ENCODE measurements at regions not wholly inside any gene's neighbourhood (a gene's known extent, or its start where the extent isn't known, plus 50 kb on each side); places are given as distances from the start of the nearest gene placed in this dataset.

GRCh38 chr13:73822668-73823592, 311.3 kb downstream of the KLF12 start (continued):
- TF ChIP-seq POLR2A (IDR thresholded peaks at IDR 0.05; ENCODE audit: low read depth, low read length) = no peak

- Histone ChIP-seq H2BK20ac (ENCODE audit: low read depth, low read length) (no peak overlapping the region), H4K8ac (ENCODE audit: low read depth in 2 of 2, low read length in 2 of 2) (no peak overlapping the region), H3K36me3 (ENCODE audit: control insufficient read depth, insufficient read depth, low read length) (peaks cover 1% of the 10 kb centered on the region; the same call in 1 of the 2 replicates), H2BK5ac (ENCODE audit: low read depth, low read length, poor library complexity, severe bottlenecking) (no peak overlapping the region), H3K9me1 (ENCODE audit: insufficient read depth, low read length) (no peaks in the 10 kb centered on the region; the same call in 1 of the 2 replicates), H2AK9ac (replicated peaks; ENCODE audit: low read depth, low read length, poor library complexity) (no peak overlapping the region), H3K4me1 (ENCODE audit: control insufficient read depth, insufficient read depth, low read length) (no peaks in the 10 kb centered on the region), H3K9me3 (ENCODE audit: control insufficient read depth, insufficient read depth, low read length) (no peaks in the 10 kb centered on the region), H4K91ac (ENCODE audit: insufficient read depth, low read depth, low read length) (no peak overlapping the region), H3K9ac (ENCODE audit: low read depth, low read length) (no peak overlapping the region), H3K4me3 (ENCODE audit: insufficient read depth, low read depth, low read length) (no peak overlapping the region), H3K18ac (ENCODE audit: low read depth, low read length) (no peak overlapping the region), H3K56ac (ENCODE audit: extremely low read depth, insufficient read depth, low read length) (no peak overlapping the region), H2AFZ (replicated peaks; ENCODE audit: low read length, poor library complexity) (no peak overlapping the region), H3K79me1 (ENCODE audit: low read depth in 1 of 2, low read length in 2 of 2) (peaks cover 12 to 14% of the 10 kb centered on the region in 2 experiments; a peak in 3 of 4 replicates), H4K20me1 (ENCODE audit: insufficient read depth, low read length) (no peaks in the 10 kb centered on the region), H2AK5ac (ENCODE audit: low read depth, low read length) (no peak overlapping the region), H3K27ac (ENCODE audit: insufficient read depth, low read length) (no peak overlapping the region), H3K23ac (ENCODE audit: low read depth, low read length) (no peak overlapping the region), H2BK120ac (ENCODE audit: low read depth, low read length) (no peak overlapping the region), H3K4ac (ENCODE audit: low read depth, low read length) (no peak overlapping the region), H3K4me2 (ENCODE audit: low read depth, low read length) (no peak overlapping the region), H3K27me3 (ENCODE audit: control insufficient read depth, insufficient read depth, low read length) (no peaks in the 10 kb centered on the region), H2BK15ac (ENCODE audit: low read depth, low read length) (no peak overlapping the region), H3K14ac (replicated peaks; ENCODE audit: low read depth, low read length) (no peak overlapping the region), H4K5ac (ENCODE audit: low read depth, low read length) (no peak overlapping the region)
- no TSS peak for BruUV-seq (replicated peaks)
- TF ChIP-seq MXI1 (IDR thresholded peaks at IDR 0.05; ENCODE audit: borderline replicate concordance, low read depth, low read length) = no peak
- TF ChIP-seq MAFK (IDR thresholded peaks at IDR 0.05; ENCODE audit: low read depth, low read length) = no peak
- TF ChIP-seq ELK1 (IDR thresholded peaks at IDR 0.05; ENCODE audit: borderline replicate concordance, low read depth, low read length) = no peak
- no peak for TF ChIP-seq POLR2A (IDR thresholded peaks at IDR 0.05; ENCODE audit: low read depth, low read length)
- no peak for TF ChIP-seq CHD1 (IDR thresholded peaks at IDR 0.05; ENCODE audit: low read depth, low read length)
- TF ChIP-seq RCOR1 (IDR thresholded peaks at IDR 0.05; ENCODE audit: insufficient replicate concordance, low read length) = no peak
- TF ChIP-seq USF2 (IDR thresholded peaks at IDR 0.05; ENCODE audit: low read depth, low read length) = no peak
- TF ChIP-seq CTCF (conservative IDR thresholded peaks at IDR 0.05; ENCODE audit: low read depth, low read length) = no peak
- intact Hi-C loops (cut with micrococcal nuclease) = no loop called here
- DNase-seq = no peak
- ChIA-PET POLR2A (ENCODE audit: unreplicated experiment) (no interaction called here), CTCF (no interaction called here)
- no peak for ATAC-seq (ENCODE audit: low read depth)
- in situ Hi-C loops (cut with MboI; ENCODE audit: low sequenced_read_pairs) = no loop called here
- dilution Hi-C loops (cut with HindIII; ENCODE audit: low sequenced_read_pairs, unreplicated experiment) = no loop called here
- WGBS, 2 experiments (ENCODE audit: extremely low coverage in 2 of 2, insufficient read length in 1 of 2) = no CpG with 5 or more reads among the region's 2 CpGs
Measured at GRCh38 chr13:73820688-73821087, 313.5 kb downstream of the KLF12 start.
